ENCODE measurements at regions not wholly inside any gene's neighbourhood (a gene's known extent, or its start where the extent isn't known, plus 50 kb on each side); places are given as distances from the start of the nearest gene placed in this dataset.

DNA sequence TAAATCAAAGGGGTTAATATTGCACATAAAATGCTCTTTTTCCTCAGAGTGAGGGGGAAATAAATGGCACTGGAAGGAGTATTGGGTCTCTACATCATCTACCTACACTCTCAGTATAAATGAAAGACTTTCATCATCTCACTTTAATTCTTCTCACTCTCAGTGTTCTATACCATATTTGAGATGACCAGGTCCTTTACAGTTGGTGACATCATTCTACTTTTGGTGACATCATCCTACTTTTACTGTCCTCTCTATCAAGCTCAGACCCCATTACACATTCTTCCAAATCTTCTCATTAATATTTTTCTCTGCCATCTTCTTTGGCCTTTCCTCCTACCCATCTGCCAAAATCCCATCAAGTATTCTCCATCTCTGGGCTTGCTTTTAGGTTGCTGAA, 74.6 kb upstream of the TMEM106B start:
- no peak for DNase-seq

DNA sequence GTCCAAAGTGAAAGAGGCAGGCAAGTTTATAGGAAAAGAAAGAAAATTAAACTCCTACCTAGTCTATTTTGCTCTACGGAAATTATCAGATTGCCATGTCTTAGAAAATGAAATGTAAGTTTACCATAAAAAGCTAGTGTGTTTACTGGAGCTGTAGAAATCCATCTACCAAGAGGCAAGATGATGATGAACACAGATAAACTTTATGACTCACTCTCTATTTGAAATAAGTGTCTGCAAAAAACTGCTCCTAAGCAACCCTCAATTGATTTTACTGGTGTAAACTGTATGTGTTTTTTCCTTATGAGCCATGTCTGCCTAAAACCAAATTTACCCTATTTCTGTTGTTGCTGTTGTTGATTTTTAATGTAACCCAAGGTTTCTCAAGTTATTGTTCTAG, 73.8 kb upstream of the TMEM106B start:
- no peak for DNase-seq

DNA sequence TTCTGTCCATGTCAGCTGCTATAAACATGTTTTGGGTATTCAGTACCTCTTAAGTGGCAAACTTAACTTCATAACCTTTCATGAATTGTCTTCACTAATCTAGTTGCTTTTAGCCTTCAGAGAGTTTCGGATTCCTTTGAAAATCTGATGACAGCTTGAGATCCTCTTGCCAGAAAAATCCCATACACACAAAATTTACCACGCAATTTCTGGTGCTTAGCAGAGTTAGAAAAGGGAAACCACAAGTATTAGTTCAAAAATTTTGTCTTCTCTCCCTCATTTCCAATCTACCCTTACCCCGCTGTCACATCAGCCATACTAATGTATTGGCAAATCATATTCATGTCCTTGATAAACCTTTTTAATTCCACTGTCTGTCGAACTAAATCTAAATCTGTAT, 72.7 kb upstream of the TMEM106B start:
- no peak for DNase-seq

DNA sequence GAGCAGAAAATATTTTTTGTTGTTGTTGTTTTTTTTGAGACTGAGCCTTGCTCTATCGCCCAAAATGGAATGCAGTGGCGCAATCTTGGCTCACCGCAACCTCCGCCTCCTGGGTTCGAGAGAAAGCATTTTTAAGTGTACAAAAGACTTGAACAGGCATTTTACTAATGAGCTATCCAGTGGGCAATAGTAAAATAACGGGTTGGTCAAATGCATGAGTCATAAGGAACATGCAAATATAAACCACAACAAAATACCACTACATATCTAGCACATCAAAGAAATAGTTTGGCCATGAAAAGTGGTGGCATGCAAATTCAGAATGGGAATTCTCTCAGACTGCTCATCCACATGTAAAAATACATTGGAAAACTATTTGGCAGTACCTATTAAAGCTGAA, 71.7 kb upstream of the TMEM106B start:
- DNase-seq = peak; percentile 87 to 88

DNA sequence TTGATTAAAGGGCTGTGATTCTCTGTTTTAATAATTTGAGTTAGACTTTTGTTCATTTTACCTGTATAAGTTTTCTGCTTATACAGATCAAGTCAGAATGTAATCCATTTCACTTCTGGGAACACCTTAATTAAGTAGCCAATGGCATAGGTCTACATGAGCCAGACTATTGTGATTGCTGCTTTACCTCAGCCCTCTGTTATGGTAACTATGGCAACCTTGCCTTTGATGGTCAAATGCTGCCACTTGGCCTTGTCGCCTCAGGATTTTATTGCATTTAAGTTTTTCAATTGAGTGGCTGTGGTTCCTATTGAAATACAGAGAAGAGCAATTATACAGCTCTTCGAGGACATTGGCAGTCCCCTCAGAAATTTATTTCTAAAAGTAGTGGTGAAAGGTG, 64.3 kb upstream of the TMEM106B start:
- DNase-seq = no peak

DNA sequence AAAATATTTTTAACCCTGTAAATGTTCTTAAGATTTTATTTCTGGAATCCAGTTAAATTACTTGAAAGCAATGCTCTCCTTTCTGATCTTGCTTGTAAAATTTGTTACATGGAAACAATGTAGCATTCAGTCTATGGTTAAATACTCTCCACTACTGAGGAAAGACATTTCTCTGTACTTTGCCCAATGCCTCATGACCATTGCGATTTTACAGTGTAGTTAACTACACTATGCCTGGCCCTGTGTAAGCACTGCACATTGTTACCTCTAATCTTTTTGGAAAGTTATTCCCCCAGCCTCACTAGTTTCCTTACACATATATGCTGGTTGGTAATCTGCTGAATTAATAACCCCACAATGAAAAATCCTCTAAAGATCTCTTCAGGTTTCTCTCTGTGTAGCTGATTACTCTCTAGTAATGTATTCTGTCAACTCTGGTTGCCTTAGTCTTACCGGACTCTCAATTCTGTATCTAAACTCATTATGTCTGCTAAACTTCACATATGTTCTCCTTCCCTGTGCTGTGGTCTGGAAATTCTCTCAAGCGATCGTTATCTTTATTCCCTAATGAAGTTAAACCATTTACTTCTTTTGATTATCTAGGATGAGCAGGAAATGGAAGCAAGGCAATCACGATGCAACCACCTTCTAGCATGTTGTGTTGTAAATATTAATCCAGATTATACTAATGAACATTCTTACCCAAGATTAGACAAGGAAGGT, 58.7 kb upstream of the TMEM106B start:
- no peak for DNase-seq

DNA sequence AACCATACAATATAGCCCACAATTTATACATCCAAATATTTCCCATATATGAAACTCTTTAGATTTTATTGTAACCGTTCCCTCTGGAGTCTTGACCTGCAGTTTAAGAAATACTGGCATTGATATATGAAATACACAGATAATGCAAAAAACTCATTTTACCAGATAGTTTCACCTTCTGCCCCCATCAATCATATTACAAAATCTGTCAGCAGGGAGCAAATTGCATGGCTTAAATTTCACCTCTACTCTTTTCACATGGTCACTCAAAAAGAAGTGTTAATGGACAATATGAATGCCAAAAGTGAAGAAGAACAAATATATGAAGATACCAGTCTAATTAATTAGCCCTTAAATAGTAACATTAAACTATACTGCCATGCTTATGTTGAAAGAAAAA, 57.0 kb upstream of the TMEM106B start:
- DNase-seq = no peak

DNA sequence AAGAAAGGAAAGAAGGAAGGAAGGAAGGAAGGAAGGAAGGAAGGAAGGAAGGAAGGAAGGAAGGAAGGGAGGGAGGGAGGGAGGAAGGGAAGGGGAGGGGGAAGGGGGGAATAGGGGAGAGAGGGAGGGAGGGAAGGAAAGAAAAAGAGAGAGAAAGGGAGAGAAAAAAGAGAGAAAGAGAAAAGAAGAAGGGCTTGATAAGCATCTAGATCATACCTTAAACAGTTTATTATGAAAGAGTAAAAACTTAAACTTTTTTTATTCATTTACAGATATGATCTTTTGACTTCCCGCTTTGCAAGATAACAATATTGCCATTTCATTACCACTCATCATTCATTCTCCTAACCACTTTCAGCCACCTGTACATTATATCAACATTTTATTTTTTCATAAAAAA, 53.6 kb upstream of the TMEM106B start:
- DNase-seq = no peak

DNA sequence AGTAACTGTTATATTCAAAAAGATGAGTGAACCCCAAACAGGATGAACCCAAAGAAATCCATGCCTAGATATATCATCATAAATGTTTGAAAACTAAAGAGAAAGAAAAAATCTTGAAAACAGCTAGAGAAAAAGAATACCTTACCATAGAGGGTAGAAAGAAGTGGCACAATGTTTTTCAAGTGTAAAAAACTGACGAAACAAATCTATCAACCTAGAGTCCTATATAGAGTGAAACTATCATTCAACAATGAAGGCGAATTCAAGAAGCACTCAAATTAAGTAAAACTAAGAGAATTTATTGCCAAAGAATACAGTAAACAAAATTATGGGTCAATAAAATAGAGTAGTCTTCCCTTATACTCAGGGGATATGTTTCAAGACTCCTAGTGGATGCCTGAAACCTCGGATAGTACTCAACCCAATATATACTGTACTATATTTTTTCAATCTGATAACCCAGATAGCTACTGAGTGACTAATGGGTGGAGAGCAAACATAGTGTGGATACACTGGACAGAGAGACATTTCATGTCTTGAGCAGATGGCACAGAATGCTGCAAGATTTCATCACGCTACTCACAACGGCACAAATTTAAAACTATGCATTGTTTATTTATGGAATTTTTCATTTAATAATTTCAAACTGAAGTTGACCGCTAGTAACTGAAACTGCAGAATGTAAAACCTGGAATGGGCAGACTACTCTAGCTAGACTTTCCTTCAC, 52.6 kb upstream of the TMEM106B start:
- no peak for DNase-seq

DNA sequence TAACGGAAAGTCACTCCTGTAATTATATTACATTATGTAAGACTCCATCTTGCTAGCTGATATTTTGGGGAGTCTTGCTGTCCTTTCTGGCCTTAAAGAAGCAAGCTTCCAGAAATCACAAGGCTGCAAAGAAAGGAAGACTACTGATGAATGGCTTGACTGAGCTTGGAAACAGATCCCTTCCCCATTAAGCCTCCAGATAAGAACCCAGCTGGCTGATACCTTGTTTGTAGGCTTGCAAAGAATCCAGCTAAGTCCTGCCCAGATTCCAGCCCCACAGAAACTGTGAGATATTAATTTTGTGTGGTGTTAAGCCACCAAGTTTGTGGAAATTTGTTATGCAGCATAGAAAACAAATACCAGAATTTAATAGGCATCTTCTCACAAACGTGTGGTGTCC, 49.9 kb upstream of the TMEM106B start:
- no peak for DNase-seq

Measured in NCI-H526 (cell line).